ENCODE measurements at regions not wholly inside any gene's neighbourhood (a gene's known extent, or its start where the extent isn't known, plus 50 kb on each side); places are given as distances from the start of the nearest gene placed in this dataset.

GRCh38 chr10:1942478-1942877, 205.2 kb upstream of the ADARB2 start:
- TF ChIP-seq CTCF (IDR thresholded peaks at IDR 0.05; ENCODE audit: poor library complexity) (no peak), EZH2 (IDR thresholded peaks at IDR 0.05; ENCODE audit: borderline replicate concordance) (no peak)
